Superior temporal gyrus (tissue), 1 donor: ENCODE measurements at regions not wholly inside any gene's neighbourhood (a gene's known extent, or its start where the extent isn't known, plus 50 kb on each side); places are given as distances from the start of the nearest gene placed in this dataset.

ENCODE experiments used
- DNase-seq: peaks from one replicate; pipeline ENCODE4 v3.0.0-alpha.2; 2016; ENCODE audit errors: extremely low spot score

- no peak for DNase-seq
Observed at GRCh38 chr4:116438981-116439729, 646.2 kb downstream of the TRAM1L1 start.

- DNase-seq, result no peak
Observed at GRCh38 chr4:116438417-116438816, 647.0 kb downstream of the TRAM1L1 start.

GRCh38 chr4:116427666-116428065, 657.7 kb downstream of the TRAM1L1 start:
- DNase-seq, result no peak

GRCh38 chr4:116413222-116413621, 672.2 kb downstream of the TRAM1L1 start:
- DNase-seq, result no peak

- no peak for DNase-seq
Observed at GRCh38 chr4:116401293-116401692, 684.1 kb downstream of the TRAM1L1 start.

- DNase-seq, result no peak
Observed at GRCh38 chr4:116400480-116400879, 684.9 kb downstream of the TRAM1L1 start.

GRCh38 chr4:116397714-116398113, 687.7 kb downstream of the TRAM1L1 start:
- no peak for DNase-seq

GRCh38 chr4:116397291-116397690, 688.1 kb downstream of the TRAM1L1 start:
- DNase-seq, result no peak

GRCh38 chr4:116395408-116395807, 690.0 kb downstream of the TRAM1L1 start:
- DNase-seq, result no peak

- no peak for DNase-seq
Observed at GRCh38 chr4:116391020-116391419, 694.4 kb downstream of the TRAM1L1 start.

- no peak for DNase-seq
Observed at GRCh38 chr4:116389139-116389538, 696.2 kb downstream of the TRAM1L1 start.

- DNase-seq, result no peak
Observed at GRCh38 chr4:116387937-116388474, 697.4 kb downstream of the TRAM1L1 start.

- no peak for DNase-seq
Observed at GRCh38 chr4:116386856-116387255, 698.5 kb downstream of the TRAM1L1 start.

- no peak for DNase-seq
Observed at GRCh38 chr4:116385583-116385982, 699.8 kb downstream of the TRAM1L1 start.

- no peak for DNase-seq
Observed at GRCh38 chr4:116374815-116375214, 710.6 kb downstream of the TRAM1L1 start.

GRCh38 chr4:116362583-116362982, 722.8 kb downstream of the TRAM1L1 start:
- DNase-seq, result no peak

GRCh38 chr4:116361790-116362189, 723.6 kb downstream of the TRAM1L1 start:
- DNase-seq, result peak; percentile 25

- no peak for DNase-seq
Observed at GRCh38 chr4:116358633-116359222, 726.6 kb downstream of the TRAM1L1 start.

GRCh38 chr4:116357758-116358157, 727.6 kb downstream of the TRAM1L1 start:
- DNase-seq, result no peak

GRCh38 chr4:116346750-116347149, 738.6 kb downstream of the TRAM1L1 start:
- DNase-seq, result no peak

- no peak for DNase-seq
Observed at GRCh38 chr4:116343809-116344208, 741.6 kb downstream of the TRAM1L1 start.

GRCh38 chr4:116342143-116342542, 743.2 kb downstream of the TRAM1L1 start:
- DNase-seq, result no peak

- no peak for DNase-seq
Observed at GRCh38 chr4:116332508-116332907, 752.9 kb downstream of the TRAM1L1 start.
